KG1 (cell line): ENCODE measurements at regions not wholly inside any gene's neighbourhood (a gene's known extent, or its start where the extent isn't known, plus 50 kb on each side); places are given as distances from the start of the nearest gene placed in this dataset.

ENCODE experiments used
- DNase-seq: peaks from one replicate; lab custom pipeline; 2025; lab: John Stamatoyannopoulos, UW

DNA sequence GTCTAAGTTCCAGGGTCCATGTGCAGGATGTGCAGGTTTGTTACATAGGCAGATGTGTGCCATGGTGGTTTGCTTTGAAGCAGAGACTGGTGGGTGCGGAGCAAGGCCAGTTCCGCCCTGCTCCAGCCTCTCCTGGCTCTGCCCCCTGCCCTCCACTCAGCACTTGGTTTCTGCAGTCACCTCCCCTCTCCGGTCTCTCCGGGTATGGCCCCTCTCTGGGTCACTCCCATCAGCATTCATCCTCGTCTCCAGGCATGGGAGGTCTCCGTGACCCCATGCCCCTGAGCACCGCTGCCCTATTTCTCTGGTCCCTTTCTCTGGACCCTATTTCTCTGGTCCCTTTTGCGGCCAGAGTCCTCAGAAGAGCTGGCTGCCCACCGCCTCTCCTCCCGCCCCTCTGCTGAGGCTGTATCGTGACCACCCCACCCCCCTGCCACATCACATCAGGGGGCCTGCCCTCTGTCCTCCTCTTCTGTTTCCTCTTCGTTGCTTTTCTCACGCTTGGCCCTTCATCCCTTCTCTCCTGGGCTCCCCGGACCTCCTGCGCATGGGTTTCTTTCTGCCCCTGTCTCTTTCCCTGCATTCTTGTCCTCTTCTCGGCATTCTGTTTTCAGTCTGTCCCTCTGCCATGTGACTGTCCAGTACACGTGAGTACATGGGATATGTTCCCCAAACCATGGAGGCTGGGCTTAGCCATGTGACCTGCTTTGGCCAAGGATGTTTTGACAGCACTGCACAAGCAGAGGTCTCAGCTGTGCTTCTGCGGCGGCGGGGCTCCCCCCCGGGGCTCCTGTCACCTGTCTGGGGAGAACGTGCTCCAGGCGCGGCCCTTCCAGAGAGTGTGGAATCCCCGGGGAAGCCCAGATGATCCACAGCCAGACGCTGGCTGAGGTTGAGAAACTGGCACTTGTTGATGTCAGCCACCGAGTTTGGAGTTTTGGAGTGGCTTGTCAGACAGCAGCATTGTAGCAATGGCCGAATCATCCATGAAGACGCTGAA, 54.4 kb upstream of the C1orf174 start:
- DNase-seq, result no peak

DNA sequence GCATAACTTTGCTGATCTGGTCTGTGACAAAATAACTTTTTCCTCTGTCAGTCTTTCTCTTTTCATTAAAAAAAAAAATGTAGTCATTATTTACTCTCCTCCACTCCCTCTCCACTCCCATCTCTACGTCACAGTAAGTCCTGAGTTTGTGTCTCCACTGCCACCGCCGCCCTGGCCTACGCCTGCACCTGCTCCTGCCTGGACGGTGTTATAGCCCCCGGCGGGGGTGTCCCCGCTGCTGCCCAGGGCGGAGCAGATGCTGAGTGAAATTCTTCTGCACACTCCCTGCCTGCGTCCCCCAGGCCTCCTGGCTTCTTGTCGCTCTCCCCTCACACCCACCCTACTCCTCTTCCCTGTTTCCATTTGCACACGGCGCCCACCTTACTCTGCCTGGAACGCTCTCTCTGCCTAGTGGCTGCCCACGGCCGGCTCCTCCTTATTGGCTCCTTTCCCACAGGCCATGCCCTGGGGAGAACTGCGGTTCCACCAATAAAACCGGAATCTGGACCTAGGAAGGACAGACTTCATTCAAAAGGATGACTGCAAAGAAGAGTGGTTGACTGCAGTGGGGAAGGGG, 55.2 kb upstream of the C1orf174 start:
- DNase-seq, result no peak

DNA sequence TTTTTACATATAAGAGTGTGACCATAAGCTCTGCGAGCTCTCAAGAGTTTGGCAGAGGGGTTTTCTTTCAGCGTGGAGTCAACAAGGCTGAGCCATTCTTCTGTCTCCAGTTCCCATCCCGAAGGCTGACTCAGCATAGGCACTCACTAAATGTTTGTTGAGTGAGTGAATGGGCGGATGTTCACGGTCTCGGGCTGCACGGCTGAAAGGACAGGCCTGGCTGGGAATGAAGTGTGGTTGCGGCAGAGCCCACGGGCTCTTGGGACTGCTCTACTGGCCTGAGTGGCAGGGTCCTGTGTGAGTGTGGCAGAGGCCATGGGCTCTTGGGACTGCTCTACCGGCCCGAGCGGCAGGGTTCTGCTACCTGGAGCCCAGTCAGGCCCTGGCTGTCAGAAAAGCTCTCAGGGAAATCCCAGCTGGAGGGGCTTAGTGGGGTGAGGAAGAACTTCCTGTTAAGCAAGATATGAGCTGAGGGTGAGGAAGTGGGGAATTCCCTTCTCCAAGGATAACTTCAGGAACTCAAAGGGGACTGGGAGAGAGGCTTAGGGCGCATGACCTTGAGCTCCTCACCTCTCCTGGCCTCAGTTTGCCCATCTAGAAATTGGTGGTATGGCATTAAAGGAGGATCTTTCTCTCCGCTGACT, 56.6 kb upstream of the C1orf174 start:
- DNase-seq, result no peak

DNA sequence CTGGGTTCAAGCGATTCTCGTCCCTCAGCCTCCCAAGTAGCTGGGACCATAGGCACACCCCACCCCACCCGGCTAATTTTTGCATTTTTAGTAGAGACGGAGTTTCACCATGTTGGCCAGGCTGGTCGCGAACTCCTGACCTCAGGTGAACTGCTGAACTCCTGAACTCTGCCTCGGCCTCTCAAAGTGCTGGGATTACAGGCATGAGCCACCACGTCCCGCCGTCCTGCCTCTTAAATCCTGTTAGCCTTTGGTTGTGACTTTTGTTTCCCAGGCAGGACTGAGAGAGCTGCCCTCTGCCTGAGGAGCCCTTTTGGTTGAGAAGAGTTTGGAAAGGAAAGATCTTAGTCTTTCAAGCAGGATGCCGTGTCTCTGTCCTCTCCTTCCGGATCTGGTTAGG, 59.3 kb upstream of the C1orf174 start:
- no peak for DNase-seq

DNA sequence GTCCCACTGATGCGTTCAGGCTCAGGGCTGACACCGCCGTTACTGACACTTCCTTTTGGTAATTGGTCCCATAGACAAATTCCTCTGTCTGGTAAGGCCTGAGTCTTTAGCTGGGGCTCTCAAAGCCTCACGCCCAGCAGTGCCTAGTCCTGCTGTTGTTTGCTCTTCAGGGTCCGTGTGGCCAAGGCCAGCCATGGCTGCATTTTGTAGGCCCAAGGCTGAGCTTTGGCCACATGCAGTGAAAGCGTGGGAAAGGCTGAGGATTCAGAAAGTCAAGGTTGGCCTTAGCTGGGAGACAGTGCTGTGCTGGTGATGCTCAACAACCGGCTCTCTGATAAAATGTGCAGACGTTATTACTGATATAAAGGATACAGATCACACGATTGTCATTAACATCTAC, 63.5 kb upstream of the C1orf174 start:
- DNase-seq, result no peak

DNA sequence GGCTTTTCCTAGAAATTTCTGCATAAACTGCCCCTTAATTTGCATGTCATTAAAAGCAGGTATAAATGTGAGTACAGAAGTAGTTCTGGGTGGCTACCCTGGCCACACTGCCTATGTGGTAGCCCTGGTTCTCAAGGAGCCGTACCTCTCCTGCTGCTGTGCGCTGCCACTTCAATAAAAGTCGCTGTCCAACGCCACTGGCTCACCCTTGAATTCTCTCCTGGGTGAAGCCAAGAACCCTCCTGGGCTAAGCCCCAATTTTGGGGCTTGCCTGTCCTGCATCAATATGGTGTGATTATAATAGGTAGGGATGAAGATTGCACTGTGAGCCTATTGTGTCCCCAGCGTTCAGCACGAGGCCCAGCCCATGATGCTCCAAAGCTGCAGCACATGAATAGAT, 65.6 kb upstream of the C1orf174 start:
- no peak for DNase-seq

DNA sequence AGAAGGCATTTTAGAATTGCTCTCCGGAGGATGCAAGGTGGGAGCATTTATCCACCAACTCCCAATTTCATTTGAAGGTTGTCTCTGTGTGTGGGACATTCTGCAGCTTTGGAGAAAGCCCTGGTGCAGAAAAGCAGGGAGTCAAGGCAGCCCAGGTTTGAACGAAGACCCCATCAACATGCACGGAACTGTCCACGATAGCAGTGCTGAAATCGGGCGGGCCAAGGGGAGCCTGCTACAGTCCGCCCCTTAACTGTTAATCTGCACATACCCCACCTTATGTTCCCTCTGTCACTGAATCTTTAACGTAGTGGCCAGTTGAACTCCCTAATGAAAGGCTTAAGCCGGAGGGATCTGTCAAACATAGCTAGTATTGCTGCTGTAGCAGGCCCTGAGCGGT, 68.8 kb upstream of the C1orf174 start:
- DNase-seq, result no peak

DNA sequence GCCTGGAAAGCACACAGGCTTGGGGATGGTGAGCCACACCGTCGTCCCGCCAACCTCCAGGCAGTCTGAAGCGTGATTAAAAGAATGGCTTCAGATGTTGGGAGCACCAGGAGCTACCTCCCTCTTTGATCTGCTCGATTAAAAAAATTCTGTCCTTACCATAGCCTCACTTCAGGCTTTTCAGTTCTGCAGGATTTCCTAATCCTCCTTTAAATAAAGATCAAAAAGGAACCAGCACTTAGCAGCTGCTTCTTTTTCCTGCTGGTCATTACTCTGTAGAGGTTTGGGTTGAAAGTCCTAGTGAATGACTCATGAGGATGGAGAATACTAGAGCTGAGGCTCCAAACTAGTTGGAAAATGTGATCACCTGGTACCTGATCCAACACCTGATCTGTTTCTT, 71.9 kb upstream of the C1orf174 start:
- no peak for DNase-seq

DNA sequence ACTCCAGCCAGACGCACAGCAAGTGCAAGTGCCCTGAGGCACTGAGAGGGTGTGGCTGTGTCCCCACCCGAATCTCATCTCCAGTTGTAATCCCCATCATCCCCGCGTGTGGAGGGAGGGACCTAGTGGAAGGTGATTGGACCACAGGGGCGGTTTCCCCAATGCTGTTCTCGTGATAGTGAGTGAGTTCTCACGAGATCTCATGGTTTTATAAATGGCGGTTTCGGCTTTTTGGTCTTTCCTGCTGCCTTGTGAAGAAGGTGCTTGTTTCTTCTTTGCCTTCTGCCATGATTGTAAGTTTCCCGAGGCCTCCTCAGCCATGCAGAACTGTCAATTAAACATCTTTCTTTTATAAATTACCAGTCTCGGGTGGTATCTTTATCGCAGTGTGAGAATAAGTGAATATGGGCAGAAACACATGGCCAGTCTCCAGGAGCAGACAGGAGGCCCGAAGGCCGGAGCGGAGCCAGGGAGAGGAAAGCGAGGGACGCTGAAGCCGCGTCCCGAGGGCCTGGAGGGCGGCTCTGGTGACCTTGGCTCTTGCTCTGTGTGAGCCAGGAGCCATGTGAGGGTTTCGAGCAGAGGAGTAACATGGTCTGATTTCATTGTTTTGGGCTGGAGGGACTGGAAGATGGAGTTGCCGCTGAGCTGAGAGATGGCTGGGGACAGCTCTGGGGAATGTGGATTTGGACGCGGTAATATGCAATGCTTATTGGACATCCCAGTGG, 76.0 kb upstream of the C1orf174 start:
- DNase-seq, result no peak

DNA sequence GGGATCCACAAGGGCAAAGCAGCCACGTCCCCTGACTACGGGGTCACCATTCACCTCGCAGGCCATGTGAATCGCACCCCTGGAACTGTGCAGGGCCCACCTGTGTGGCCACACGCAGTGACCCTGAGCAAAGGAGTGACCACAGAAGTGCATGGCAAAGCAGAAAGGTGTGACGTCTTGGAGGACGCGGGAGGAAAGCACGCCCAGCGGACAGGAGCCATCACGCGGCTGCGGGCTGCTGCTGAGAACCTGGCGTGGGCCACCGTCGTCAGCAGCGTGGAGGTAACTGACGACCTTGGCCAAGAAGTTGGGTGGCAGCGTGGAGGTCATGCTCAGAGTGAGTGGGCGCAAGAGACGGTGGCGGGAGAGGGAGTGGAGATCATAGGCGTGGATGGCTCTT, 76.7 kb upstream of the C1orf174 start:
- DNase-seq, result no peak

DNA sequence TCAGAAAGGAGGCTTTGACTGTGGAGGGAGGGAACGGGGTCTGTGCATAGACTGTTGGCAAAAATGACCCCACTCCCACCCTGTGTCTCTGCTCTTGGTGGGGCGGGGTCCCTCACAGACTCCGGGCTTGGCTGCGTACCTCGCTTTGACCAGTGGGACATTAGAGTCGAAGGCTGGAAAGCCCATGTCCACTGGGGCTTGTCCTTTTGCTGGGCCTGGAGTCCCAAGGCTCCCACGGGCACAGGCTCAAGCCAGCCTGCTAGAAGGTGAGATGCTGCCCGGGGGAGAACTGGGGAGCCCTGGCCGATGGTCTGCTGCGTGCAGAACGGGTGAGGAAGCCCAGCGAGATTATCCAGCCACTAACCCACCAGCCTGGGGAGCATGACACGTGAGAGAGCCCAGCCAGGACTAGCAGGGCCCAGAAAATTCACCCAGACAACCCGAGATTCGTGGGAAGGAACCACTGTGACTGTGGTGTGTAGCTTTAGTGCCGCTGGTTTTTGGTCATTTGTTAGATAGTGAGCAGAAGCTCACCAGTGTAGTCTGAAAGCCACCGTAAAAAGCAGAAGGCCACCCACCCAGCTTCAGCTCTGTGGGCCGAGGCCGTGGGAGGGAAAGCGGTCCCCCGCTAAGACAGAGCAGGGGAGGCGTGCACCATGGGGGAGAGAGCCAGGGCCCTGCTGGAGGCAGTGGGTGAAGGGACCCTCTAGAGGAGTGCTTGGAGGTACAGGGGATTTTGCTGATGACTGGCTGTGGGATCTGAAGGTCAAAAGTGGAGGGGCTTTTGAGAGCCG, 78.3 kb upstream of the C1orf174 start:
- DNase-seq, result no peak

DNA sequence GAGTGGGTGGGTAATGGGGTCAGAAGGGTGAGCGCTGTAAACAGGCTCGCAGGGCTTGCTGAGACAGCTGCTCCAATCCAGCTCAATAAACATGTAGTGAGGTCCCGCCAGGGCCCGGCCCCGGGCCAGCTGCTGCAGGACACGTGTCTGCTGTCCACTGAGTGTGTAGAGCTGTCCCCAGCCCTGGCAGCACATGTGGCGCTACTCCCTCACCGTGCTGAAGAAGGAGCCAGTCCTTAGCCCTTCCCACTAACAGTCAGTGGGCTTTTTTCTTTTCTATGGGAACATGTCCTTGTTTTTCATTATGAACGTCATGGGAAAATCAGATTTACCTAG, 78.9 kb upstream of the C1orf174 start:
- no peak for DNase-seq

DNA sequence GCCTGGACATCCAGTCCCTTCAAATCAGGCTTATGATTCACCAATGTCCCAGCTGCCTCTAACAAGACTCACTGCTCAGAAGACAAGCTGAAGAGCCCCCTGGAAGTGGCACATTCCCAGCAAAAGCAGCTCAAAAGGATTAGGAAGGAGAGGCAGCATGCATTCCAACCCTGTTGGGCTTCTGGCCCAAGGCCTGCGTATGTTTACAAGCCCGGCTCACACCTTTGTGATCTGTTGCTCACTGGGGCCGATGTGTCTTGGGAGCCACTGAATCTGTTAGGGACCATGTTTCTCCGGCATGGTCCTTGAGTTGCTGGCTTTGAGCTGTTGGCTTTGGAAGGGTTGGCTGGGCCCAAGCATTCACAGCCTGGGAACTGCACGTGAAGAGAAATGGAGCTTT, 81.2 kb upstream of the C1orf174 start:
- DNase-seq, result no peak

DNA sequence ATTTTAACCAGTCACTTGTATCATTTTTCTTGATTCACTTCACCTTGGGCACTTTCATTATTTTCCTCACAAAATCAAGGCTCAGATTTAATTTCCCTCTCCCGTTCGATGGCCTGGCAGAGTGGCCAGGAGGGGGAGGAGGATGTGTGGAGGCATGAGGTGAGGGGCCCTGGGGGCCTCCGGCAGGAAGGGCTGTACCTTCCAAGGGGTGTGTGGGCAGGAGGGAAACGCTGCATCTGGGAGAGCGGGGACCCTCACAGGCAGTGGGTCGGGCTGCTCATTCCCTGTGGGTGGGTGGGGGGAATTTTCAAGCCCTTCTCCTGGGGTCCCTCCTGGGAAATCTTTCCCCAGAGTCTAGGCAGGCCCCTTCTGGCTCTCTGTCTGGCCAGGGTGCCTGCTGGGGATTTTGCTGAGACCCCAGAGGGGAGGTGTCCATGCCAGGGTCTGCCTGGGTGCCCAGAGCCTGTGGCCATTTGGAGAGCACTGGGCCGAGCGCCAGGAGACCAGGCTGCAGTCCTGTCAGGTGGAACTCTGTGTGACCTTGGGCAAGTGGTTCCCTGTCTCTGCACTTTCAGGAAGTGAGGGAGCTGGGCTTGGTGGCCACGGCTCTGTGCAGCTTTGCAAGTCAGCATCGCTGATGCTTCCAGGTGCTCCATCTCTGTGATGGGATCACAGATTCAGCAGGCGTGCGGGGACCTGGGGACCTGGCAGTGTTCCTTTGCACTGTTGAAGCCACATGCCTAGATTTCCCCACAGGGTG, 81.9 kb upstream of the C1orf174 start:
- DNase-seq, result no peak

DNA sequence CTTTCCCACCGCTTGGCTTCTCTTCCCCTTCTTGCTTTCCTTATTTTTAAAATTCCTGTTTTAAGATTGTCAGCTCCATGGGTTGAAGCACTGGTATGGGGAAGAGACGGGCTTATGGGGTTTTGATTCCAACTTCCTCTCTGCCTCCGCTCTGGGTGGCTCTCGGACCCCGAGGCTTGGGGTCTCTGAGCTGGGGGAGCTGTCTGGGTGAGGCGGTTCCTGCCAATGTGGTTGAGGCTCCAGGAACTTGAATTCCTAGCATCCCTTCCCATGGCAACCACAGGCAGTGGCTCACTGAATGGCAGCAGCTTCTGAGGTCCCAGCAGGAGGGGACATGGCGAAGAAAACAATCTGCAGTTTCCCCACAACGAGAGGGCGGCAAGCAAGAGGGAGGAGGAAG, 83.1 kb upstream of the C1orf174 start:
- DNase-seq, result no peak

DNA sequence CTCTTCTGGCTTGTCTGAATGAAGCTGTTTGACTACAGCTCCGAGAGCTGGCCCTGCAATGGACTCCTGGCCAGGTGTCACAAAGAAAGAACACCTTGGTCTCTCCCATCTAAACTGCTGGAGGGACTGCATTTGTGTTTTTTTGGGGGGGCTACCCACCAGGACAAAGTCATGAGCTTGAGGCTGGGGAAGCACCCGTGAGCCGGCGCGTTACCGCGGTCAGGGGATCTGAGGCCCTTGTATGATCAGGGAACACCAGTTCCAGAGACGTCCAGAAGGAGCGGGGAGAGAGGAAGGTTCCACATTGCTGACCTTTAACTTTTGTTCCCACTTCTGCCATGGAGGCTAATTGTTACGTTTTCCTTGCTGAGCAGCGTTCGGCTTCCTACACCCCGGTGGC, 84.5 kb upstream of the C1orf174 start:
- DNase-seq, result no peak

DNA sequence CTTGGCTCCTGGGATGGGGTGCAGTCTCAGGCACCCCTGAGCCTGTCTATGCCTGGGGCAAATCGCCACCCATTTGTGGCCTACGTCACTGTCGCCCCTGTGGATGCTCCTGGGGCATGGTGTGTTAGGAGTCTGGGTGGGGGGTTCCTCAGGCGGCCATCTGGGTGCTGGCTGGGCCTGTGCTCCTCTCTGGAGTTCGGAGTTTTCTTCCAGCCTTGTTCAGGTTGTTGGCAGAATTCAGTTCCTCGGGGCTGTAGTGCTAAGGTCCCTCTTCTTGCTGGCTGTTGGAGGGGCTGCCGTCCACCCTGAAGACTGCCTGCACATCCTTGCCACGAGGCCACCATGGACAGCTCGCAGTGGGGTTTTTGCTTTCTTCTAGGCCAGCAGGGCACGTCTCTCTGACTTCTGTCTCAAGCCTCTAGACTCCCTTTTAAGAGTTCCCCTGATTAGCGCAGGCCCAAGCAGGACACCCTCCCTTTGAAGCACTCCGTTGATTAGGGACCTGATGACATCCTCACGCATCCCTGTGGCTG, 86.7 kb upstream of the C1orf174 start:
- no peak for DNase-seq

DNA sequence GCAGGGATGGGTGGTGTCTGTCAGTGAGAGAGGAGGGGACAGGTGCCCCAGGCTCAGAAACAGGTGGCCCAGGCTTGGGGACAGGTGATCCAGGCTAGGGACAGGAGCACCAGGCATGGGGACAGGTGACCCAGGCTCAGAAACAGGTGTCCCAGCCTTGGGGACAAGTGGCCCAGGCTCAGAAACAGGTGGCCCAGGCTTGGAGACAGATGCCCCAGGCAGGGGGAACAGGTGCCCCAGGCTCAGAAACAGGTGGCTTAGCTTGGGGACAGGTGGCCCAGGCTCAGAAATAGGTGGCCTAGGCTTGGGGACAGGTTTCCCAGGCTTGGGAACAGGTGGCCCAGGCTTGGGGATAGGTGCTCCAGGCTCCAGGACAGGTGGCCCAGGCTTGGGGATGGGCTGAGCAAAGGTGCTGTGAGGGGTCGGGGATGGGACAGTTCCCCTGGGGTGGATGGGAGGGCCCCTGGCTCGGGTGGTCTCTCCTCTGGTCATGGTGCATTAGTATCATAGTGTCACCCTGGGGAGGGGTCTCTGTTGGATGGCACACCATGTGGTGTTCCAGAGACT, 87.7 kb upstream of the C1orf174 start:
- DNase-seq, result no peak

DNA sequence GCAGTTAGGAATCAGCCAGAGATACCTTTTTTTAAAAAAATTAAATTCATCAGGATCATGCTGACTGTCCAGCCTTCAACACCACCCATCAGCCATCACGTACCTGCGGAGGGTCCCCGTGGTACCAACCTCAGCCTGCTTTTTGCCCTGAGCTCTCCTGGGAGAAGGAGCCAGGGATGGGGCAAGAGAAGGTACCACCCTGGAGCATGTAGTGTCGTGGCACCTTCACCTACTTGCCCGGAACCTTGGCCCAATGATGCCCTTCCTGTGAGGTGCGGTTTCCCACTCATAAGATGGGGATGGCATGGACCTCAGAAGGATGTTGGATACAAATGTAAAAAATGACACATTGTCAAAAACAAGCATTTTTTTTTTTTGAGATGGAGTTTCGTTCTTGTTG, 88.4 kb upstream of the C1orf174 start:
- DNase-seq, result no peak

DNA sequence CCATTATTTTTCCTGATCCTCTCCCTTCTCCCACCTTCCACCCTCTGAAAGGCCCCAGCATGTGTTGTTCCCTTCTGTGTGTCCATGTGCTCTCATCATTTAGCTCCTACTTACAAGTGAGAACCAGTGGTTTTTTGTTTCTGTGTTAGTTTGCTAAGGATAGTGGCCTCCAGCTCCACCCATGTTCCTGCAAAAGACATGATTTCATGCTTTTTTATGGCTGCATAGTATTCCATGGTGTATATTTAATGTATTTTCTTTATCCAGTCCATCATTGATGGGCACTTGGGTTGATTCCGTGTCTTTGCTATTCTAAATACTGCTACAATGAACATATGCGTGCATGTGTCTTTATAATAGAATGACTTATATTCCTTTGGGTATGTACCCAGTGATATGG, 89.4 kb upstream of the C1orf174 start:
- DNase-seq, result no peak
